Spinal cord (tissue), 9 donors: ENCODE measurements at regions not wholly inside any gene's neighbourhood (a gene's known extent, or its start where the extent isn't known, plus 50 kb on each side); places are given as distances from the start of the nearest gene placed in this dataset.

Experiments used
- DNase-seq, 6 donors: peaks; one replicate each; pipeline versions ENCODE4 v3.0.0 to v3.0.0-alpha.2; 2013 to 2015; ENCODE audit warnings: low spot score in 6 of 6, low read depth in 4 of 6
- H3K27ac ChIP-seq: one replicate; pipeline ENCODE4 v1.5.1; 2013; ENCODE audit warnings: low read depth, low read length, control low read depth
- H3K27me3 ChIP-seq: one replicate; pipeline ENCODE4 v1.6.1; 2013; ENCODE audit warnings: low read length; ENCODE audit not compliant: control insufficient read depth, insufficient read depth
- H3K36me3 ChIP-seq: one replicate; pipeline ENCODE4 v1.6.1; 2013; ENCODE audit warnings: low read length; ENCODE audit not compliant: control insufficient read depth, insufficient read depth
- H3K4me1 ChIP-seq: one replicate; pipeline ENCODE4 v1.6.1; 2013; ENCODE audit warnings: low read length; ENCODE audit not compliant: control insufficient read depth, insufficient read depth
- H3K4me3 ChIP-seq: one replicate; pipeline ENCODE4 v1.5.1; 2013; ENCODE audit warnings: low read depth, low read length, control low read depth
- H3K9me3 ChIP-seq: one replicate; pipeline ENCODE4 v1.6.1; 2013; ENCODE audit warnings: low read length; ENCODE audit not compliant: control insufficient read depth, insufficient read depth
- WGBS: methylation state at CpG from one replicate; pipeline ENCODE4 v1.1.5; 2013; ENCODE audit warnings: missing lambda C conversion rate; ENCODE audit not compliant: insufficient coverage; 5-methylcytosine and 5-hydroxymethylcytosine counted together
- donor health status: healthy.

DNA sequence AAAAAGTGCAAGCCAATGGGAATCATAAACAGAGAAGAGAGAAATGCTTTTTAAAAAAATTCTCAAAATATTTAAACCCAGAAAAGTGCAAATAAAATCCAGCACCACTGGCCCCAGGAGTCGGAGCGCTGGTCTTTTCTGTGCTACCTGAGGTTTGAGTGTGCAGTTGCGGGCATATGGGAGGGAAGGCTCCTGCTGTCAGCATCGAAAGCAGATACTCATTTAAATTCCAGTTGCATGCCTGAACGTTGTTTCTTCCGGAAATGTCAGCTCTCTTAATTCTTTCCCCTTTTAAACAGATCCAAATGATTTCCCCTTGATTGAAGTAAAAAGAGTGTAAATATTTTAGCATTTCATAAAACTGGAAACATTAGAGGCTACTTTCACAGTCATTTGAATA lies 240.5 kb upstream of the GPR26 start:
- DNase-seq = peak in 1 of 6 donors; percentile 61
- peaks cover 7% of the 10 kb centered on the region for H3K27me3 ChIP-seq

DNA sequence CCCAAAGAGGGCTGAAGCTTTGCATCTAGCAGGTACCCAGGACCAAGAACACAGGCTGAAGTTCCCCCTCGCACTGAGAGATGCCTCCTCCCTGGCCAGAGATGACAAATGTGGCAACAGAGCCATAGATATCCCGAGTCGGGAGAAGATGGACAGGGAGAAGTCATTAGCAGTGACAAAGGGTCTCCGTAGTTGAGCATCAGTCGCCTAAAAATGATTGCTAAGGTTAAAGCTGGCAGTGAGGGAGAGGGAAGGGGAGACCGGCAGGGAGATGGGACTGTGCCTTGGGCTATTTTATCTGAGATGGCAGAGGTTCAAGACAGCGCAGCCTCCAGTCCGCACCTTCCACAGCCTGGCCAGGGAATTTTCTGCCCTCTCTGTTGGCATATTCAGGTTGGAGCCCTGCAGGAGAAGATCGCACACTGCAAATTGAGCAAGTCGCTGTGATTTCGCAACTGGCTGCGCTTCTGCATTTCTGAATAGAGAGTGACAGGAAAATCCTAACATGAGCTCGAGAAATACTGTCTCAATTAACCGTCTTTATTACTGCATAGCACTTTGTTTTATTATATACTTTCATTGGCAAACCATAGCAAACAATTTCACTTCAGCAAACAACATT lies 238.9 kb upstream of the GPR26 start:
- DNase-seq = peak in 2 of 6 donors; percentile 14 to 32
- Histone ChIP-seq H3K9me3 (no peaks in the 10 kb centered on the region), H3K27me3 (peaks cover 7% of the 10 kb centered on the region), H3K4me3 (no peak overlapping the region), H3K4me1 (peaks cover 9% of the 10 kb centered on the region), H3K27ac (no peak overlapping the region), H3K36me3 (no peaks in the 10 kb centered on the region)
- 67% methylated on average over 13 of the region's 14 CpGs for WGBS

More for the DNA sequence above, 240.5 kb upstream of the GPR26 start:
- Histone ChIP-seq H3K4me1 (peaks cover 9% of the 10 kb centered on the region), H3K4me3 (no peak overlapping the region), H3K9me3 (no peaks in the 10 kb centered on the region), H3K27ac (no peak overlapping the region), H3K36me3 (no peaks in the 10 kb centered on the region)
- no CpG with 5 or more reads among the region's 6 CpGs for WGBS

DNA sequence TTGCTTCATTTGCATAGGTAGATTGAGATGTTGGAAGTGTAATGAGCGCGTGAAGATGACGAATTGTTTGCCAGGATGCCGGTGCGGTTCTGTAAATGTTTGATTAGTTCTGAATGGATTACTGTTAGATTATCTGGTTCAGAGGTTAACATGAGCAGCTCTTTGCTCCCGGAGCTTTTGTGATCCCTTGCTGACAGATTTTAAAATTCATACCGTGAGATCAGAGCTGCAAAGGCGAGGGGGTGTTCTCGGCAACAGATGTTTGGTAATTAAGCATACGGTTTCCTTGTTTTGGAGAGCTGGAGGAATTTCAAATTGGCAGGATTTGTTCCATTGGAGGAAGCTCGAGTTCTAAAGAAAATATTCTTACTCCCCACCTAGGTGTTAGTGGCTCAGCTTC lies 237.8 kb upstream of the GPR26 start:
- Histone ChIP-seq H3K4me3 (no peak overlapping the region), H3K36me3 (no peaks in the 10 kb centered on the region), H3K27me3 (peaks cover 7% of the 10 kb centered on the region), H3K27ac (no peak overlapping the region), H3K9me3 (no peaks in the 10 kb centered on the region), H3K4me1 (peaks cover 9% of the 10 kb centered on the region)
- DNase-seq = peak in 2 of 6 donors; percentile 83 to 86
- WGBS = 52% methylated on average over 8 of the region's 11 CpGs

DNA sequence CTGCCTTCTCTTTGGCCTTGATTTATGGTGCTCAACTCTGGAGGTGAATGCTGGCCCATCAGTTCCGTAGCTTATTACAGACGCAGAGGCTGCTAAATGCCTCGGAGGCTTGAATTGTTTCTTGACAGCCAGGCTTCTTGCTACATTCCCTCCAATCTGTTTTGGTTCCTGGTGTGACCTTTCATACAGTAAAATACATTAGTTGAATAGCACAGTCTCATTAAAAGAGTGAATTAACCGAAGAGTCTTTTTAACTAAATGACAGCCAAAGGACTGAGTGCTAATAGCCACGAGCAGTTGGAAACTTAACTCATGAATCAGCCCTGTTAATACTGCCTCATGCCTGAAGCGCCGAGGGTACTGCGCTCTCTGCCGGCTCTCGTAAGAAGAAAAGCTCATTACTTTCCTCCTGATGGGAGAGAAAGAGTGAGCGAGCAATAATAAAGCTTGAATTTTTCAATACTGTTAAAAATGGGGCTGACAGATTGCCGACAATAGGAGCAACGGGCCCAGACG lies 236.4 kb upstream of the GPR26 start:
- H3K4me3 ChIP-seq = no peak overlapping the region
- 19% methylated on average over 5 of the region's 14 CpGs for WGBS
- peak in 4 of 6 donors; percentile 36 to 94 (median 66) for DNase-seq

DNA sequence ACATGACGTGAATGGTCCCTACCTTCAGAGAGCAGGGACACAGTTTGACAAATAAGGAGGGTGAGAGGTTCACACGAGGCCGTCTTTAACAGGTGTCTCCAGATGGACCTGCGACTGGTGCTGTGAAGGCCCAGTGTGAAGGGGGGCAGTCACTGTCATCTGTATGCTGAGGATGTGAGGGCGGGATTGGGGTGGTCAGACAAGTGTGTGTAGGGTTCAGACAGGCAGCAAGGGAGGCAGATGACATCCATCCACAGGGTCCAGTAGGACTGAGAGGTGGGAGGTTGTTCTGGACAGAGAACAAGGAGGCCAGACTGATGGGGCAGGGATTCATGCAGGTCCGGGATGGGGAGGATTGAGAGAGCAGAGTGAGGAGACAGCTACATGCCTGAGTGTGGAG lies 232.6 kb upstream of the GPR26 start:
- Histone ChIP-seq H3K27me3 (peaks cover 10% of the 10 kb centered on the region), H3K9me3 (no peaks in the 10 kb centered on the region), H3K4me1 (peaks cover 9% of the 10 kb centered on the region), H3K27ac (no peak overlapping the region), H3K36me3 (no peaks in the 10 kb centered on the region), H3K4me3 (no peak overlapping the region)
- no peak for DNase-seq
- 96% methylated on average over 6 of the region's 6 CpGs for WGBS

More for the DNA sequence above, 236.4 kb upstream of the GPR26 start:
- Histone ChIP-seq H3K27ac (no peak overlapping the region), H3K27me3 (peaks cover 15% of the 10 kb centered on the region), H3K9me3 (no peaks in the 10 kb centered on the region), H3K36me3 (no peaks in the 10 kb centered on the region), H3K4me1 (peaks cover 9% of the 10 kb centered on the region)

DNA sequence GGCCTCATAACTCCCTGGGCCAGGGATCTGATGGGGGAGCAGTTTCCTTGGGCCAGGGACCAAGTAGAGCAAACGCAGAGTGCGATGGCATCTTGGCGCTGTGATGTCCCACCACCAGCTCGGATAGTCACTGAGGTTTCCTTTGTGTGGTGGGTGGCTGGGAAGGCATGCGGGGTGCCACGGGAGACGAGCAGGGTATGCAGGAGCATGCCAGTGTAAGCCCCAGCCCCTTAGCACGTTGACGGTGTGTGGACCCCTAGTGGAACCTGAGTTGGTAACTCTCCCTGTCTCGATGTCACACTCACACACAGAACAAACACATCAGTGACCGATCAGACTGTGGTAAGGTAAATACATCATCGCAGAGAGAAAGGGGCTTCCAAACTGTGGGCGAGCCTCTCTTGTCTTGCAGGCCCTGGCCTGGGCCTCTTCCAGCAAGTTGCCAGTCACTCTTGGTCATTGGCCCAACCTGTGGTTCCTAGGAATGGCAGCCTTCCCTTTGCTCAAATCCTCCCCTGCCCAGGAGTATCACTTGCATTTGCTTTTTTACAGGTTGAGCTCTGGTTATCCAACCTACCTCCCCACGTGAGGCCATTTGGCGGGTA lies 231.6 kb upstream of the GPR26 start:
- peaks cover 4% of the 10 kb centered on the region for H3K4me1 ChIP-seq
- no peaks in the 10 kb centered on the region for H3K36me3 ChIP-seq
- no peaks in the 10 kb centered on the region for H3K9me3 ChIP-seq
- no peak overlapping the region for H3K27ac ChIP-seq
- DNase-seq = no peak
- H3K4me3 ChIP-seq = no peak overlapping the region
- H3K27me3 ChIP-seq = peaks cover 14% of the 10 kb centered on the region
- 79% methylated on average over 10 of the region's 15 CpGs for WGBS

DNA sequence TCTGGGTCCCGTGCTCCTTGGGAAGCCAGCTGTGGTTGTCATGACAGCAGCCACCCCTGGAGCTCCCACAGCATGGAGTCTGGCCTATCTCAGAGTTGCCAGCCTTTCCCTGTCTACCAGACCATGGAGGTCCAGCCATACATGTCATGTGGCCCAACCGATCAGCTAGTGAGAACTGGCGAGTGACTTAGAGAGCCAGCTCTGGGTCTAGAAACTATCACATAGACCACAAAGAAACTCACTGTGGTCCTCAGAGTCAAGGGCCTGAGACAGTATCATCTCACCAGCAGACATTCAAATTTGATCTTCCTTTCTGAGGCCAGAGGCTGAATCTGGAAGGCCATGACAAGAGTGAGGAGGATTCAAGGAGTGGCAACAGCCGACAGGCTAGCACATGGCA lies 223.3 kb upstream of the GPR26 start:
- Histone ChIP-seq H3K4me3 (no peak overlapping the region), H3K27me3 (peaks cover 8% of the 10 kb centered on the region), H3K4me1 (peaks cover 3% of the 10 kb centered on the region), H3K27ac (no peak overlapping the region), H3K36me3 (no peaks in the 10 kb centered on the region), H3K9me3 (no peaks in the 10 kb centered on the region)
- no peak for DNase-seq
- 81% methylated on average over 2 of the region's 4 CpGs for WGBS

DNA sequence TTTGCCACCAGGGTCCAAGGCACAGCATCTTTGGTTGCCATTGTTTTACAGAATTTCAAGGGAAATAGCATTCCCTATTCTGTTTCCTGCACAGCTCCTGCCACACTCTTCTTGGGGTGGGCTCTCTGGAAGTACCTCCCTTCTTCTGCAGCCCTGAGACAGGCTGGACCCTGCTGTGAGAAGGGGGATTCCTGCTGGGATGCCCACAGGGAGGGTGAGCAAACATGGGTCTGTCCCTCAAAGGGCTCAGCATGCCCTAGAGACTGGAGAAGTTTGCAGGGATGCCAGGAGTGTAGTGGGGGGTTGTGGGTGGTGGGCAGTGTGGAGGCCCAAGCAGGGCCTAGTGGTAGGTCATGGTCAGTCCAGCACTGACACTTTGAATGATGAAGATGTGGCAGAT lies 222.2 kb upstream of the GPR26 start:
- Histone ChIP-seq H3K4me3 (no peak overlapping the region), H3K27ac (no peak overlapping the region)
- DNase-seq = no peak

DNA sequence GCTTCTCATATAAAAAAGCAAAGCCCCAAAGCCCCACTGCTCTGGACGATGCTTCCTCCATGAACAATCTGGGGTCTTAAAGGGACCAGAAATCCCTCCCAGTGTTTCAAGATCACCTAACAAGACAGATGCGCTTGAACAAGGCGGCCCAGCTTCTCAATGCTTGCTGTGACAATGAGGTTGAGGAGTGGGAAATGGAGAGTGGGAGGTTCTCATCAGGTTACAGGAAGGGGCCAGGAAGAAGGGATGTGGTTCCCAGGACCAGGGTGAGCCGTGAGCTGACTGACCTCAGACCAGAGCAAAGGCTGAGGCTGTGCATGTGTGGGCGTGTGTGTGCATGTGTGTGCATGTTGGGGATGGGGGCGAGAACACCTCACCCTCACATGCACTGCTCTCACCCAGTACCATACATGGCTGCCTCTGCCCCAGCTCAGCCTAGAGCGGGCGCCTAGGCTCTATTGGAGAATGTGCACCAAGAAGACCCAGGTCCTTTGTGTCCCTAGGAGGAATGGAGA lies 220.8 kb upstream of the GPR26 start:
- no peak overlapping the region for H3K4me3 ChIP-seq
- peaks cover 3% of the 10 kb centered on the region for H3K4me1 ChIP-seq
- 91% methylated on average over 4 of the region's 8 CpGs for WGBS
- peaks cover 5% of the 10 kb centered on the region for H3K27me3 ChIP-seq
- H3K36me3 ChIP-seq = no peaks in the 10 kb centered on the region
- H3K9me3 ChIP-seq = no peaks in the 10 kb centered on the region
- no peak overlapping the region for H3K27ac ChIP-seq
- DNase-seq = no peak

More for the DNA sequence above, 222.2 kb upstream of the GPR26 start:
- Histone ChIP-seq H3K27me3 (peaks cover 7% of the 10 kb centered on the region), H3K9me3 (no peaks in the 10 kb centered on the region), H3K36me3 (no peaks in the 10 kb centered on the region), H3K4me1 (peaks cover 3% of the 10 kb centered on the region)
